HL-60 (cell line): ENCODE measurements at regions not wholly inside any gene's neighbourhood (a gene's known extent, or its start where the extent isn't known, plus 50 kb on each side); places are given as distances from the start of the nearest gene placed in this dataset.

Experiments
- GABPA ChIP-seq: IDR thresholded peaks from 2 replicates; pipeline ENCODE4 v1.6.1; 2012; ENCODE audit warnings: low read depth
- POLR2AphosphoS5 ChIP-seq: IDR thresholded peaks from 2 replicates; pipeline ENCODE4 v1.6.1; 2012; ENCODE audit warnings: low read depth
- TF ChIP-seq, protein P1 (sequence below): IDR thresholded peaks from one replicate; pipeline ENCODE4 v1.5.1; 2011; ENCODE audit warnings: low read length, control low read depth, inconsistent platforms; ENCODE audit not compliant: insufficient read depth

GRCh38 chr9:106324591-106325280 lies 538.2 kb upstream of the ZNF462 start:
- TF ChIP-seq, protein P1, sequence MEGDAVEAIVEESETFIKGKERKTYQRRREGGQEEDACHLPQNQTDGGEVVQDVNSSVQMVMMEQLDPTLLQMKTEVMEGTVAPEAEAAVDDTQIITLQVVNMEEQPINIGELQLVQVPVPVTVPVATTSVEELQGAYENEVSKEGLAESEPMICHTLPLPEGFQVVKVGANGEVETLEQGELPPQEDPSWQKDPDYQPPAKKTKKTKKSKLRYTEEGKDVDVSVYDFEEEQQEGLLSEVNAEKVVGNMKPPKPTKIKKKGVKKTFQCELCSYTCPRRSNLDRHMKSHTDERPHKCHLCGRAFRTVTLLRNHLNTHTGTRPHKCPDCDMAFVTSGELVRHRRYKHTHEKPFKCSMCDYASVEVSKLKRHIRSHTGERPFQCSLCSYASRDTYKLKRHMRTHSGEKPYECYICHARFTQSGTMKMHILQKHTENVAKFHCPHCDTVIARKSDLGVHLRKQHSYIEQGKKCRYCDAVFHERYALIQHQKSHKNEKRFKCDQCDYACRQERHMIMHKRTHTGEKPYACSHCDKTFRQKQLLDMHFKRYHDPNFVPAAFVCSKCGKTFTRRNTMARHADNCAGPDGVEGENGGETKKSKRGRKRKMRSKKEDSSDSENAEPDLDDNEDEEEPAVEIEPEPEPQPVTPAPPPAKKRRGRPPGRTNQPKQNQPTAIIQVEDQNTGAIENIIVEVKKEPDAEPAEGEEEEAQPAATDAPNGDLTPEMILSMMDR, result no peak
- TF ChIP-seq GABPA (no peak), POLR2AphosphoS5 (no peak)
